ENCODE measurements at regions not wholly inside any gene's neighbourhood (a gene's known extent, or its start where the extent isn't known, plus 50 kb on each side); places are given as distances from the start of the nearest gene placed in this dataset.

DNA sequence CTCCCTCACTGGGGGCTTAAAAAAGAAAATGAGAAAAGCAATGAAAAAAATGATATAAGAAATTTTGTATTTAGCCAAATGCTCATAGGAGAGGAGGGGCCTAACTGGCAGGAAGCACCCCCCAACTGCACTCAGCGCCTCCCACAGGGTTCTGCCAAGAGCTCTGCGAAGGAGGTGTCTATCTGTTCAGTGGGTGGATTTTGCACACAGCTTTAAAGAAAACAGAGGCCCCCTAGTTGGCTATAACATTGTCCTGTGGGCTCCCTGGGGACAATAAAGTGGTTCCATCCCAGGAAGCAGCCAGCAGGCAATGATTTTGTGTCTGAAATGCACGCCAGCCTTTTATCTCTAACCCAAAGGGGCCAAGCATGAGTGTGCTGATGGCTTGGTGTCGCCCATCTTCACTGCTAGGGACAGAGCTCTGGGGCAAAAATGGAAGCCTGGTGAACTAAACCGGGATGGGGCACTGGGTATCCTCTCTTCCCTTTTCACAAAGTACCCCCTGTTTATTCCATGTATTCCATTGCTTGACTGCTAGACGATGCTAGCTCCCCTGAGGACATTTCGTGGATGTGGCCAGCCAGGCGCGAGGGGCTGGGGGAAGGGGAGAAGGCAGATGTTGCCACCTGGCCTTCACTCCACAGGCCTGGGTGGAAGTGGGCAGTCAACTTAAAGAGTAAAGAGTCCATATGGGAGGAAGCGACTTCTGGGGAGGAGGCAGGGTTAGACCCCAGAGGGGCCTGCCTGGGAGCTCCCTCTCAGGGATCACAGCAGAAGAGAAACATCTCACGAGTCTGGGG is 205.7 kb downstream of the CYP26B1 start:
- TF ChIP-seq, protein P1, sequence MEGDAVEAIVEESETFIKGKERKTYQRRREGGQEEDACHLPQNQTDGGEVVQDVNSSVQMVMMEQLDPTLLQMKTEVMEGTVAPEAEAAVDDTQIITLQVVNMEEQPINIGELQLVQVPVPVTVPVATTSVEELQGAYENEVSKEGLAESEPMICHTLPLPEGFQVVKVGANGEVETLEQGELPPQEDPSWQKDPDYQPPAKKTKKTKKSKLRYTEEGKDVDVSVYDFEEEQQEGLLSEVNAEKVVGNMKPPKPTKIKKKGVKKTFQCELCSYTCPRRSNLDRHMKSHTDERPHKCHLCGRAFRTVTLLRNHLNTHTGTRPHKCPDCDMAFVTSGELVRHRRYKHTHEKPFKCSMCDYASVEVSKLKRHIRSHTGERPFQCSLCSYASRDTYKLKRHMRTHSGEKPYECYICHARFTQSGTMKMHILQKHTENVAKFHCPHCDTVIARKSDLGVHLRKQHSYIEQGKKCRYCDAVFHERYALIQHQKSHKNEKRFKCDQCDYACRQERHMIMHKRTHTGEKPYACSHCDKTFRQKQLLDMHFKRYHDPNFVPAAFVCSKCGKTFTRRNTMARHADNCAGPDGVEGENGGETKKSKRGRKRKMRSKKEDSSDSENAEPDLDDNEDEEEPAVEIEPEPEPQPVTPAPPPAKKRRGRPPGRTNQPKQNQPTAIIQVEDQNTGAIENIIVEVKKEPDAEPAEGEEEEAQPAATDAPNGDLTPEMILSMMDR (IDR thresholded peaks at IDR 0.05), result no peak
- TF ChIP-seq, protein P2, sequence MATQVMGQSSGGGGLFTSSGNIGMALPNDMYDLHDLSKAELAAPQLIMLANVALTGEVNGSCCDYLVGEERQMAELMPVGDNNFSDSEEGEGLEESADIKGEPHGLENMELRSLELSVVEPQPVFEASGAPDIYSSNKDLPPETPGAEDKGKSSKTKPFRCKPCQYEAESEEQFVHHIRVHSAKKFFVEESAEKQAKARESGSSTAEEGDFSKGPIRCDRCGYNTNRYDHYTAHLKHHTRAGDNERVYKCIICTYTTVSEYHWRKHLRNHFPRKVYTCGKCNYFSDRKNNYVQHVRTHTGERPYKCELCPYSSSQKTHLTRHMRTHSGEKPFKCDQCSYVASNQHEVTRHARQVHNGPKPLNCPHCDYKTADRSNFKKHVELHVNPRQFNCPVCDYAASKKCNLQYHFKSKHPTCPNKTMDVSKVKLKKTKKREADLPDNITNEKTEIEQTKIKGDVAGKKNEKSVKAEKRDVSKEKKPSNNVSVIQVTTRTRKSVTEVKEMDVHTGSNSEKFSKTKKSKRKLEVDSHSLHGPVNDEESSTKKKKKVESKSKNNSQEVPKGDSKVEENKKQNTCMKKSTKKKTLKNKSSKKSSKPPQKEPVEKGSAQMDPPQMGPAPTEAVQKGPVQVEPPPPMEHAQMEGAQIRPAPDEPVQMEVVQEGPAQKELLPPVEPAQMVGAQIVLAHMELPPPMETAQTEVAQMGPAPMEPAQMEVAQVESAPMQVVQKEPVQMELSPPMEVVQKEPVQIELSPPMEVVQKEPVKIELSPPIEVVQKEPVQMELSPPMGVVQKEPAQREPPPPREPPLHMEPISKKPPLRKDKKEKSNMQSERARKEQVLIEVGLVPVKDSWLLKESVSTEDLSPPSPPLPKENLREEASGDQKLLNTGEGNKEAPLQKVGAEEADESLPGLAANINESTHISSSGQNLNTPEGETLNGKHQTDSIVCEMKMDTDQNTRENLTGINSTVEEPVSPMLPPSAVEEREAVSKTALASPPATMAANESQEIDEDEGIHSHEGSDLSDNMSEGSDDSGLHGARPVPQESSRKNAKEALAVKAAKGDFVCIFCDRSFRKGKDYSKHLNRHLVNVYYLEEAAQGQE (IDR thresholded peaks at IDR 0.05; ENCODE audit: insufficient read depth in 1 of 2, low read depth in 2 of 2, low read length in 1 of 2), result no peak
- TF ChIP-seq TCF7L2 (IDR thresholded peaks at IDR 0.05; ENCODE audit: low read depth, low read length), result no peak
- TF ChIP-seq POLR2AphosphoS5 (IDR thresholded peaks at IDR 0.05; ENCODE audit: low read depth, low read length), result no peak
- TF ChIP-seq SIN3A (IDR thresholded peaks at IDR 0.05; ENCODE audit: borderline replicate concordance, insufficient read depth, low read depth, low read length), result no peak
